Peyer's patch (tissue), 4 donors: ENCODE measurements at regions not wholly inside any gene's neighbourhood (a gene's known extent, or its start where the extent isn't known, plus 50 kb on each side); places are given as distances from the start of the nearest gene placed in this dataset.

Source experiments
- CTCF ChIP-seq, 6 experiments: fragments of 450-650 bp in 4 of 6; fragments of 200-600 bp in 2 of 6; sonication (generic) in 1 of 6; IDR thresholded peaks; one replicate each; pipeline ENCODE4 v1.5.1; 2017 to 2019; ENCODE audit warnings: antibody characterized with exemption in 6 of 6, mild to moderate bottlenecking in 3 of 6, moderate library complexity in 1 of 6
- POLR2A ChIP-seq, 2 donors: fragments of 450-650 bp; IDR thresholded peaks; one replicate each; pipeline ENCODE4 v1.5.1; 2017; ENCODE audit warnings: antibody characterized with exemption in 2 of 2, mild to moderate bottlenecking in 2 of 2, moderate library complexity in 2 of 2

GRCh38 chr12:58314610-58315009 lies 373.2 kb downstream of the ATP23 start:
- TF ChIP-seq CTCF (IDR thresholded peaks at IDR 0.05), result no peak
- no peak for TF ChIP-seq POLR2A (IDR thresholded peaks at IDR 0.05)
